ENCODE measurements at regions not wholly inside any gene's neighbourhood (a gene's known extent, or its start where the extent isn't known, plus 50 kb on each side); places are given as distances from the start of the nearest gene placed in this dataset.

DNA sequence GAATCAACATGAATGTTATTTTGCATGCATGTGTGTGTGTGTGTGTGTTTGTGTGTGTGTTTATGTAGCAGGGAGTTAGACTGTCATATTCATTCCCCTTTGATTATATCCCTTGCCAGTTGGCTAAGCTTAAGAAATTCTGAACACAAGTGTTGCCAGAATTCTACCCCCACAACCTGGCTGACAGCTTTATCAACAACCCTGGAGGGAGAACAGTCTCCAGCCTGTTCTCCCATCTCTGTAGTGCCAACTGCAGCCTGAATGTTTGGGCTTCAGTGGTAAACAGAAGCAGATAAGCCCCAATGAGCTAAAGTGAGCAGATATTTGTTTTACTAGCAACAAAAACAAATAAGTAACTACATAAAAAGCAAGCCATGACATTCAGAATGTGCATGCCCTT is 162.6 kb upstream of the ABI3BP start:
- in situ Hi-C loops (cut with HindIII; ENCODE audit: low pct_ligation_motif_present, low sequenced_read_pairs), result no loop called here
- H3K27me3 ChIP-seq (replicated peaks), result no peaks in the 10 kb centered on the region
- H3K4me3 ChIP-seq (ENCODE audit: low read depth, low read length), result no peak overlapping the region
- no peak overlapping the region for H3K27ac ChIP-seq
- TF ChIP-seq CTCF (IDR thresholded peaks at IDR 0.05; ENCODE audit: low read depth, low read length, missing control alignments), result no peak
- no peak for DNase-seq
- no peaks in the 10 kb centered on the region for H3K36me3 ChIP-seq (replicated peaks)

DNA sequence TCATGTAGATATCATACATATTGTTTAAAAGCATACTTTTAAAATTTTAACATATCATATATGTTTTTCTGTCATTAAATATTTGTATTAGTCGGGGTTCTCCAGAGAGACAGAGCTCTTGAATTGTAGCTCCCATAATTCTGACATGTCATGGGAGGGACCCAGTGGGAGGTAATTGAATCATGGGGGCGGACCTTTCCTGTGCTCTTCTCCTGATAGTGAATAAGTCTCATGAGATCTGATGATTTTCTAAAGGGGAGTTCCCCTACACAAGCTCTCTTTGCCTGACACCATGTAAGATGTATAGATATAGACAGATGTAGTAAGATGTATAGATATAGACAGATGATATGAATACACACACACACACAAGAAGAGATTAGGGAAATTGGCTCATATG is 161.2 kb upstream of the ABI3BP start:
- H3K4me3 ChIP-seq (ENCODE audit: low read depth, low read length), result no peak overlapping the region
- no peak for TF ChIP-seq CTCF (IDR thresholded peaks at IDR 0.05; ENCODE audit: low read depth, low read length, missing control alignments)

GRCh38 chr3:101151286-101151913 is 158.2 kb upstream of the ABI3BP start:
- no peak for DNase-seq
- in situ Hi-C loops (cut with HindIII; ENCODE audit: low pct_ligation_motif_present, low sequenced_read_pairs), result no loop called here
- Histone ChIP-seq H3K4me3 (ENCODE audit: low read depth, low read length) (no peak overlapping the region), H3K27me3 (replicated peaks) (no peaks in the 10 kb centered on the region), H3K36me3 (replicated peaks) (no peaks in the 10 kb centered on the region), H3K27ac (no peak overlapping the region)
- no peak for TF ChIP-seq CTCF (IDR thresholded peaks at IDR 0.05; ENCODE audit: low read depth, low read length, missing control alignments)

More for the DNA sequence above, 161.2 kb upstream of the ABI3BP start:
- in situ Hi-C loops (cut with HindIII; ENCODE audit: low pct_ligation_motif_present, low sequenced_read_pairs), result no loop called here
- no peak overlapping the region for H3K27ac ChIP-seq
- H3K36me3 ChIP-seq (replicated peaks), result no peaks in the 10 kb centered on the region
- no peak for DNase-seq
- H3K27me3 ChIP-seq (replicated peaks), result no peaks in the 10 kb centered on the region

DNA sequence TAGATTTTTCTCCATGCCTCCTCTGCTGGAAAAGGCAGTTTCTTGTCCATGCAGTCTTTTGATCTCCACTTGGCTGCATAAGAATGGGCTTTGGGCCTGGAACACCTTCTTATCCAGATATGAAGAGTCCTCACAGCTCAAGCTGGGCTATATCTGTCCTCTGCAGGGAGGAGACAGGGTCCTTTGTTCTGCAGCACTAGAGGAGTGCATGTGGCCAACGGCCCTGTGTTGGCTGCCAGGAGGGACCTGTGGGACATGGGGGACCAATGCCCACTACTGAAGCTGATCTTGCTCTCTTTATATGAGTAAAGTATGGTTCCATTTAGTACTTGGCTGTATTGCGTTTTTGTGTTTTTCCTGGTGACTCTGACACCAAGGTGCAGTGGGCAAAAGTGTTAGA is 157.3 kb upstream of the ABI3BP start:
- Histone ChIP-seq H3K27me3 (replicated peaks) (no peaks in the 10 kb centered on the region), H3K4me3 (ENCODE audit: low read depth, low read length) (no peak overlapping the region), H3K36me3 (replicated peaks) (no peaks in the 10 kb centered on the region), H3K27ac (no peak overlapping the region)
- in situ Hi-C loops (cut with HindIII; ENCODE audit: low pct_ligation_motif_present, low sequenced_read_pairs), result no loop called here
- no peak for DNase-seq
- TF ChIP-seq CTCF (IDR thresholded peaks at IDR 0.05; ENCODE audit: low read depth, low read length, missing control alignments), result no peak

DNA sequence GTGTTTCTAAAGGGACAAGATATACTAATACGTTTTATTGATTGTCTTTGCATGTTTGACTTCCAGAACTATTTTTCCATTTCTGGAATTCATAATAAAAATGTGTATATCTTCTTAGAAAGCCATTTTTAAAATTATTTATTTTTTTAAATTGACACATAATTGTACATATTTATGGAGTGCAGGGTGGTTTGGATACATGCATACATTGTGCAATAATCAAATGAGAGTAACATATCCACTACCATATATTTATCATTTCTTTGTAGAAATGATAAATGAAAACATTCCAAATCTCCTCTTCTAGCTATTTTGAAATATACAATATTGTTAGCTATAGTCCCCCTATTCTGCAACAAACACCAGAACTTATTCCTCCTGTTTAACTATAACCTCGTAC is 156.5 kb upstream of the ABI3BP start:
- no peaks in the 10 kb centered on the region for H3K27me3 ChIP-seq (replicated peaks)
- no peak for TF ChIP-seq CTCF (IDR thresholded peaks at IDR 0.05; ENCODE audit: low read depth, low read length, missing control alignments)
- in situ Hi-C loops (cut with HindIII; ENCODE audit: low pct_ligation_motif_present, low sequenced_read_pairs), result no loop called here
- no peak overlapping the region for H3K4me3 ChIP-seq (ENCODE audit: low read depth, low read length)
- H3K36me3 ChIP-seq (replicated peaks), result no peaks in the 10 kb centered on the region
- no peak overlapping the region for H3K27ac ChIP-seq
- DNase-seq, result no peak

- in situ Hi-C loops (cut with HindIII; ENCODE audit: low pct_ligation_motif_present, low sequenced_read_pairs), result no loop called here
- no peak for DNase-seq
- no peak overlapping the region for H3K4me3 ChIP-seq (ENCODE audit: low read depth, low read length)
These were observed 156.0 kb upstream of the ABI3BP start for GRCh38 chr3:101149251-101149650.

More at GRCh38 chr3:101149251-101149650, 156.0 kb upstream of the ABI3BP start:
- Histone ChIP-seq H3K27me3 (replicated peaks) (no peaks in the 10 kb centered on the region), H3K36me3 (replicated peaks) (no peaks in the 10 kb centered on the region), H3K27ac (no peak overlapping the region)
- TF ChIP-seq CTCF (IDR thresholded peaks at IDR 0.05; ENCODE audit: low read depth, low read length, missing control alignments), result no peak

All from brain microvascular endothelial cell (primary cell).